DOHH2 (cell line): ENCODE measurements at regions not wholly inside any gene's neighbourhood (a gene's known extent, or its start where the extent isn't known, plus 50 kb on each side); places are given as distances from the start of the nearest gene placed in this dataset.

Experiments
- H3F3A ChIP-seq: fragments of 200-600 bp; sonication (generic), shearing (Covaris generic); 2 replicates; pipeline ENCODE4 v1.6.0; 2016; ENCODE audit warnings: antibody characterized with exemption, mild to moderate bottlenecking; ENCODE audit not compliant: control insufficient read depth, insufficient read depth
- H3K27ac ChIP-seq: fragments of 200-600 bp; sonication (generic); 2 replicates; pipeline ENCODE4 v1.5.1; 2014; ENCODE audit warnings: low read depth, mild to moderate bottlenecking, low read length, moderate library complexity
- H3K27me3 ChIP-seq: fragments of 200-600 bp; sonication (generic); 2 replicates; pipeline ENCODE4 v1.6.1; 2014; ENCODE audit warnings: mild to moderate bottlenecking, low read length, mixed read lengths; ENCODE audit not compliant: control insufficient read depth
- H3K36me3 ChIP-seq: fragments of 200-600 bp; sonication (generic); 2 replicates; pipeline ENCODE4 v1.6.1; 2014; ENCODE audit warnings: mild to moderate bottlenecking, low read length, moderate library complexity, mixed read lengths; ENCODE audit not compliant: control insufficient read depth
- H3K4me1 ChIP-seq: fragments of 200-600 bp; sonication (generic); 2 replicates; pipeline ENCODE4 v1.6.1; 2014; ENCODE audit warnings: mild to moderate bottlenecking, low read length, mixed read lengths; ENCODE audit not compliant: control insufficient read depth
- H3K4me2 ChIP-seq: fragments of 200-600 bp; sonication (generic); 2 replicates; pipeline ENCODE4 v1.6.0; 2014; ENCODE audit warnings: mild to moderate bottlenecking, low read length, moderate library complexity
- H3K4me3 ChIP-seq: fragments of 200-600 bp; sonication (generic); 2 replicates; pipeline ENCODE4 v1.5.1; 2014; ENCODE audit warnings: mild to moderate bottlenecking, low read length, mixed read lengths
- H3K79me2 ChIP-seq: fragments of 200-600 bp; sonication (generic); 2 replicates; pipeline ENCODE4 v1.6.1; 2014; ENCODE audit warnings: mild to moderate bottlenecking, low read length, mixed read lengths; ENCODE audit not compliant: control insufficient read depth
- H3K9me2 ChIP-seq: fragments of 200-600 bp; sonication (generic); replicated peaks from 2 replicates; pipeline ENCODE4 v1.6.1; 2014; ENCODE audit warnings: mild to moderate bottlenecking, low read length, mixed read lengths; ENCODE audit not compliant: control insufficient read depth
- H3K9me3 ChIP-seq: fragments of 200-600 bp; sonication (generic); 2 replicates; pipeline ENCODE4 v1.6.1; 2014; ENCODE audit warnings: antibody characterized with exemption, low read length, mixed read lengths; ENCODE audit not compliant: control insufficient read depth, insufficient read depth
- H4K20me1 ChIP-seq: fragments of 200-600 bp; sonication (generic); 2 replicates; pipeline ENCODE4 v1.6.0; 2014; ENCODE audit warnings: low read depth, mild to moderate bottlenecking, antibody characterized with exemption, low read length, moderate library complexity; ENCODE audit not compliant: control insufficient read depth, insufficient read depth
- CTCF ChIP-seq: fragments of 200-600 bp; sonication (generic); IDR thresholded peaks from one replicate; pipeline ENCODE4 v1.5.1; 2014; ENCODE audit warnings: antibody characterized with exemption, mild to moderate bottlenecking, low read depth, low read length; ENCODE audit not compliant: poor library complexity, severe bottlenecking
- EZH2phosphoT487 ChIP-seq: fragments of 200-600 bp; sonication (generic); IDR thresholded peaks from 2 replicates; pipeline ENCODE4 v1.6.1; 2017; ENCODE audit warnings: borderline replicate concordance, mild to moderate bottlenecking, antibody characterized with exemption, low read length, moderate library complexity, mixed read lengths

GRCh38 chr6:166877906-166878305, 78.4 kb downstream of the RNASET2 start:
- H3K9me3 ChIP-seq: no peaks in the 10 kb centered on the region
- no peaks in the 10 kb centered on the region for H3F3A ChIP-seq
- H3K4me2 ChIP-seq: no peak overlapping the region
- no peaks in the 10 kb centered on the region for H3K4me1 ChIP-seq
- H3K79me2 ChIP-seq: no peaks in the 10 kb centered on the region
- no peaks in the 10 kb centered on the region for H3K36me3 ChIP-seq
- H3K4me3 ChIP-seq: no peak overlapping the region
- H3K9me2 ChIP-seq: no peaks in the 10 kb centered on the region
- TF ChIP-seq EZH2phosphoT487 (no peak), CTCF (no peak)
- peaks cover 15% of the 10 kb centered on the region for H3K27me3 ChIP-seq
- no peak overlapping the region for H3K27ac ChIP-seq
- no peaks in the 10 kb centered on the region for H4K20me1 ChIP-seq

DNA sequence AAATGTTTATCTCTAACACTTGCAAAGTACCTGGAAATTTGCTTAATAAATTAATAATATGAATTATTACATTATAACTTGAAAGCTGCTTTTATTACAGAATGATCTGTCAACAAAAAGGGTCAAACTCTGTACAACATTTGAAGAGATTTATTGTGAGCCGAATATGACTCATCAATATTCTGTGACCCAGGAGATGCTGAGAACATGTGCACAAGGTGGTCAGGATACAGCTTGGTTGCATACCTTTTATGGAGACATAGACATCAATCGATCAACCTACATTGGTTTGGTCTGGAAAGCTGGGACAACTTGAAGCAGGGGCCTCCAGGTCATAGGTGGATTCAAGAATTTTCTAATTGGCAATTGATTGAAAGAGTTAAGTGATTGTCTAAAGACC, 79.0 kb downstream of the RNASET2 start:
- no peaks in the 10 kb centered on the region for H3K9me2 ChIP-seq
- H4K20me1 ChIP-seq: no peaks in the 10 kb centered on the region
- H3K79me2 ChIP-seq: no peaks in the 10 kb centered on the region
- H3K4me1 ChIP-seq: no peaks in the 10 kb centered on the region
- no peaks in the 10 kb centered on the region for H3K9me3 ChIP-seq
- no peaks in the 10 kb centered on the region for H3F3A ChIP-seq
- H3K27ac ChIP-seq: no peak overlapping the region
- peaks cover 15% of the 10 kb centered on the region for H3K27me3 ChIP-seq
- H3K4me2 ChIP-seq: no peak overlapping the region
- H3K36me3 ChIP-seq: no peaks in the 10 kb centered on the region
- TF ChIP-seq EZH2phosphoT487 (no peak), CTCF (no peak)
- H3K4me3 ChIP-seq: no peak overlapping the region

- Histone ChIP-seq H3K36me3 (no peaks in the 10 kb centered on the region), H3F3A (no peaks in the 10 kb centered on the region), H3K27me3 (no peaks in the 10 kb centered on the region), H3K4me1 (no peaks in the 10 kb centered on the region), H3K79me2 (no peaks in the 10 kb centered on the region), H3K27ac (no peak overlapping the region), H4K20me1 (no peaks in the 10 kb centered on the region), H3K4me3 (no peak overlapping the region), H3K9me3 (no peaks in the 10 kb centered on the region), H3K9me2 (no peaks in the 10 kb centered on the region), H3K4me2 (no peak overlapping the region)
- TF ChIP-seq CTCF: no peak
- TF ChIP-seq EZH2phosphoT487: no peak
Measured at GRCh38 chr6:166872531-166873009, 83.8 kb downstream of the RNASET2 start.
